IMR-90 (cell line): ENCODE measurements at regions not wholly inside any gene's neighbourhood (a gene's known extent, or its start where the extent isn't known, plus 50 kb on each side); places are given as distances from the start of the nearest gene placed in this dataset.

Source experiments
- ATAC-seq: fragments of 200-7000 bp; cut with Tn5 transposase; 2 replicates; pipeline ENCODE4 v1.9.1; 2020; ENCODE audit warnings: low read depth, mild to moderate bottlenecking, moderate library complexity
- BruUV-seq: library from RNA; stranded (reverse); fragments of 400-500 nt; replicated peaks from 2 replicates; lab custom pipeline; 2021; lab: Mats Ljungman, UMichigan
- CTCF ChIA-PET: fragments of 300-600 bp; formaldehyde crosslinking; extraction: SDS; loops from one replicate; lab custom pipeline; 2021; ENCODE audit warnings: antibody characterized with exemption; lab: Yijun Ruan, JAX
- POLR2A ChIA-PET: fragments of 300-600 bp; sonication (Branson Sonifier 250); formaldehyde crosslinking; loops from one replicate; lab custom pipeline; 2022; ENCODE audit warnings: antibody characterized with exemption; ENCODE audit not compliant: unreplicated experiment; lab: Charles Lee
- DNase-seq: peaks from one replicate; pipeline ENCODE4 v3.0.0; 2013
- H2AFZ ChIP-seq: replicated peaks from 2 replicates; pipeline ENCODE3; 2013; ENCODE audit warnings: low read length, mild to moderate bottlenecking; ENCODE audit not compliant: poor library complexity
- H2AK5ac ChIP-seq: 2 replicates; pipeline ENCODE4 v1.6.1; 2013; ENCODE audit warnings: low read depth, low read length, inconsistent platforms
- H2AK9ac ChIP-seq: replicated peaks from 2 replicates; pipeline ENCODE3; 2013; ENCODE audit warnings: mild to moderate bottlenecking, low read depth, low read length, moderate library complexity; ENCODE audit not compliant: poor library complexity
- H2BK120ac ChIP-seq: 2 replicates; pipeline ENCODE4 v1.6.1; 2013; ENCODE audit warnings: low read depth, low read length, inconsistent platforms
- H2BK15ac ChIP-seq: 3 replicates; pipeline ENCODE4 v1.6.1; 2013; ENCODE audit warnings: low read depth, low read length, inconsistent platforms
- H2BK20ac ChIP-seq: 2 replicates; pipeline ENCODE4 v1.6.1; 2013; ENCODE audit warnings: low read depth, mild to moderate bottlenecking, inconsistent platforms, low read length, moderate library complexity
- H2BK5ac ChIP-seq: 2 replicates; pipeline ENCODE4 v1.6.1; 2013; ENCODE audit warnings: mild to moderate bottlenecking, low read depth, low read length, inconsistent platforms; ENCODE audit not compliant: poor library complexity, severe bottlenecking
- H3K14ac ChIP-seq: replicated peaks from 2 replicates; pipeline ENCODE4 v1.6.1; 2013; ENCODE audit warnings: low read depth, low read length, inconsistent platforms
- H3K18ac ChIP-seq: 2 replicates; pipeline ENCODE4 v1.6.1; 2013; ENCODE audit warnings: low read depth, low read length, control low read depth
- H3K23ac ChIP-seq: 2 replicates; pipeline ENCODE4 v1.6.1; 2013; ENCODE audit warnings: low read depth, low read length, inconsistent platforms
- H3K27ac ChIP-seq: 2 replicates; pipeline ENCODE4 v1.5.1; 2013; ENCODE audit warnings: mild to moderate bottlenecking, control low read depth, low read length; ENCODE audit not compliant: insufficient read depth
- H3K27me3 ChIP-seq: 2 replicates; pipeline ENCODE4 v1.6.1; 2013; ENCODE audit warnings: low read length; ENCODE audit not compliant: control insufficient read depth, insufficient read depth
- H3K36me3 ChIP-seq: 2 replicates; pipeline ENCODE4 v1.6.1; 2013; ENCODE audit warnings: low read length, mixed read lengths; ENCODE audit not compliant: control insufficient read depth, insufficient read depth
- H3K4ac ChIP-seq: 2 replicates; pipeline ENCODE4 v1.6.1; 2013; ENCODE audit warnings: low read depth, low read length, inconsistent platforms
- H3K4me1 ChIP-seq: 2 replicates; pipeline ENCODE4 v1.6.1; 2013; ENCODE audit warnings: low read length, mixed read lengths; ENCODE audit not compliant: control insufficient read depth, insufficient read depth
- H3K4me2 ChIP-seq: 2 replicates; pipeline ENCODE4 v1.6.1; 2013; ENCODE audit warnings: low read depth, mild to moderate bottlenecking, control low read depth, low read length, moderate library complexity
- H3K4me3 ChIP-seq: 2 replicates; pipeline ENCODE4 v1.5.1; 2013; ENCODE audit warnings: low read depth, mild to moderate bottlenecking, control low read depth, low read length, moderate library complexity; ENCODE audit not compliant: insufficient read depth
- H3K56ac ChIP-seq: 2 replicates; pipeline ENCODE4 v1.6.1; 2013; ENCODE audit warnings: low read length, inconsistent platforms; ENCODE audit not compliant: insufficient read depth; ENCODE audit errors: extremely low read depth
- H3K79me1 ChIP-seq, 2 experiments: 2 replicates each; pipeline ENCODE4 v1.6.1; 2013; ENCODE audit warnings: low read length in 2 of 2, inconsistent platforms in 1 of 2, low read depth in 1 of 2
- H3K9ac ChIP-seq: 2 replicates; pipeline ENCODE4 v1.6.1; 2013; ENCODE audit warnings: low read depth, low read length, control low read depth
- H3K9me1 ChIP-seq: 2 replicates; pipeline ENCODE4 v1.6.1; 2013; ENCODE audit warnings: low read length, inconsistent platforms; ENCODE audit not compliant: insufficient read depth
- H3K9me3 ChIP-seq: 2 replicates; pipeline ENCODE4 v1.6.1; 2013; ENCODE audit warnings: low read length; ENCODE audit not compliant: control insufficient read depth, insufficient read depth
- H4K20me1 ChIP-seq: 2 replicates; pipeline ENCODE4 v1.6.1; 2013; ENCODE audit warnings: low read length, inconsistent platforms; ENCODE audit not compliant: insufficient read depth
- H4K5ac ChIP-seq: 2 replicates; pipeline ENCODE4 v1.6.1; 2013; ENCODE audit warnings: mild to moderate bottlenecking, low read depth, low read length, control low read depth
- H4K8ac ChIP-seq, 2 experiments: 2 replicates each; pipeline ENCODE4 v1.6.1; 2013; ENCODE audit warnings: low read depth in 2 of 2, low read length in 2 of 2, control low read depth in 1 of 2, inconsistent platforms in 1 of 2
- H4K91ac ChIP-seq: 2 replicates; pipeline ENCODE4 v1.6.1; 2013; ENCODE audit warnings: low read depth, low read length, inconsistent platforms; ENCODE audit not compliant: insufficient read depth
- BHLHE40 ChIP-seq: fragments of 150-350 bp; IDR thresholded peaks from 2 replicates; pipeline ENCODE4 v1.6.1; 2016; ENCODE audit warnings: mild to moderate bottlenecking, low read depth, low read length
- CEBPB ChIP-seq: IDR thresholded peaks from 2 replicates; pipeline ENCODE4 v1.6.1; 2012; ENCODE audit warnings: low read depth, low read length, improper control_type of control experiment
- MXI1 ChIP-seq: IDR thresholded peaks from 2 replicates; pipeline ENCODE4 v1.6.1; 2012; ENCODE audit warnings: low read depth, mild to moderate bottlenecking, low read length, moderate library complexity, borderline replicate concordance
- NFE2L2 ChIP-seq: fragments of 150-350 bp; IDR thresholded peaks from 2 replicates; pipeline ENCODE4 v1.6.1; 2016; ENCODE audit warnings: low read depth, mild to moderate bottlenecking, low read length
- POLR2A ChIP-seq: IDR thresholded peaks from 2 replicates; pipeline ENCODE4 v1.6.1; 2012; ENCODE audit warnings: mild to moderate bottlenecking, low read depth, low read length
- USF2 ChIP-seq: fragments of 150-350 bp; IDR thresholded peaks from 2 replicates; pipeline ENCODE4 v1.6.1; 2017; ENCODE audit warnings: mild to moderate bottlenecking, antibody characterized with exemption, low read length, low read depth
- WGBS, 2 experiments: methylation state at CpG; one replicate each; pipeline versions ENCODE4 v1.1.5 to v1.1.7; 2013; ENCODE audit warnings: missing lambda C conversion rate in 2 of 2; ENCODE audit not compliant: insufficient read length in 1 of 2; ENCODE audit errors: extremely low coverage in 2 of 2; 5-methylcytosine and 5-hydroxymethylcytosine counted together
- dilution Hi-C: fragments of 300-500 bp; cut with HindIII; formaldehyde crosslinking; loops from one replicate; pipeline ENCODE4 v1.14.3; 2018; ENCODE audit warnings: low sequenced_read_pairs; ENCODE audit not compliant: unreplicated experiment
- in situ Hi-C: fragments of 300-500 bp; cut with MboI; formaldehyde crosslinking; loops from 3 replicates; pipeline ENCODE4 v1.14.3; 2019; ENCODE audit warnings: low sequenced_read_pairs, inconsistent platforms, mixed read lengths
- intact Hi-C: fragments of 100-400 bp; cut with micrococcal nuclease; formaldehyde crosslinking; loops from 2 replicates; pipeline ENCODE4 v1.10.0; 2022

GRCh38 chr12:89236748-89237383 lies 115.4 kb downstream of the DUSP6 start:
- no peaks in the 10 kb centered on the region for H4K20me1 ChIP-seq
- H3K4me3 ChIP-seq: no peak overlapping the region
- H3K79me1 ChIP-seq: no peaks in the 10 kb centered on the region
- no peaks in the 10 kb centered on the region for H3K36me3 ChIP-seq
- H3K23ac ChIP-seq: peak overlapping the region; percentile 18; the same call in 1 of the 2 replicates
- no peaks in the 10 kb centered on the region for H3K9me3 ChIP-seq
- H2BK5ac ChIP-seq: peak overlapping the region; percentile 79
- dilution Hi-C loops (no loop called here), intact Hi-C loops (no loop called here), in situ Hi-C loops (no loop called here)
- H3K9ac ChIP-seq: no peak overlapping the region
- peak overlapping the region; percentile 51 for H3K14ac ChIP-seq
- peak overlapping the region; percentile 43; the same call in 1 of the 2 replicates for H3K4ac ChIP-seq
- H3K27me3 ChIP-seq: no peaks in the 10 kb centered on the region
- H2BK20ac ChIP-seq: peak overlapping the region; percentile 78; the same call in 1 of the 2 replicates
- H2BK15ac ChIP-seq: peak overlapping the region; percentile 78; the same call in 2 of the 3 replicates
- H3K9me1 ChIP-seq: peaks cover 2% of the 10 kb centered on the region
- BruUV-seq: no TSS peak
- ChIA-PET CTCF (no interaction called here), POLR2A (no interaction called here)
- H3K56ac ChIP-seq: no peak overlapping the region
- peak overlapping the region; percentile 53; the same call in 1 of the 2 replicates for H4K91ac ChIP-seq
- H3K4me2 ChIP-seq: peak overlapping the region; percentile 30; the same call in 1 of the 2 replicates
- peak overlapping the region; percentile 78; the same call in 1 of the 2 replicates for H4K5ac ChIP-seq
- H2AFZ ChIP-seq: no peak overlapping the region
- H2BK120ac ChIP-seq: peak overlapping the region; percentile 77
- peak overlapping the region; percentile 93; the same call in 1 of the 2 replicates for H3K18ac ChIP-seq
- H3K4me1 ChIP-seq: peaks cover 13% of the 10 kb centered on the region
- H4K8ac ChIP-seq: peak overlapping the region; percentile 69 to 74
- WGBS, 2 experiments: 100% methylated on average over 2 of the region's 3 CpGs; no CpG with 5 or more reads in 1 of the 2 experiments
- H2AK5ac ChIP-seq: peak overlapping the region; percentile 77
- DNase-seq (peak; percentile 82), ATAC-seq (peak; percentile 51)
- no peak overlapping the region for H2AK9ac ChIP-seq
- H3K27ac ChIP-seq: no peak overlapping the region; the same call in 1 of the 2 replicates
- TF ChIP-seq BHLHE40 (no peak), USF2 (no peak), POLR2A (no peak), NFE2L2 (no peak), CEBPB (peak; percentile 90), MXI1 (no peak)
